H9 (cell line): ENCODE measurements at regions not wholly inside any gene's neighbourhood (a gene's known extent, or its start where the extent isn't known, plus 50 kb on each side); places are given as distances from the start of the nearest gene placed in this dataset.

Experiments
- DNase-seq: peaks from one replicate; pipeline ENCODE4 v3.0.0-alpha.2; 2017
- H2AFZ ChIP-seq: one replicate; pipeline ENCODE4 v1.6.1; 2013; ENCODE audit warnings: mild to moderate bottlenecking, low read length, control low read depth, moderate library complexity
- H2AK5ac ChIP-seq: 2 replicates; pipeline ENCODE4 v1.6.1; 2013; ENCODE audit warnings: low read length, control low read depth, mixed read lengths; ENCODE audit not compliant: insufficient read length
- H2BK120ac ChIP-seq: one replicate; pipeline ENCODE4 v1.6.1; 2013; ENCODE audit warnings: low read depth, mild to moderate bottlenecking, low read length, control low read depth, inconsistent platforms; ENCODE audit not compliant: poor library complexity, severe bottlenecking
- H2BK12ac ChIP-seq: 2 replicates; pipeline ENCODE4 v1.6.1; 2013; ENCODE audit warnings: low read length, control low read depth, mixed read lengths, low read depth; ENCODE audit not compliant: insufficient read length
- H2BK15ac ChIP-seq: 2 replicates; pipeline ENCODE4 v1.6.1; 2013; ENCODE audit warnings: low read depth, low read length, control low read depth
- H2BK20ac ChIP-seq: one replicate; pipeline ENCODE4 v1.6.1; 2013; ENCODE audit warnings: low read depth, mild to moderate bottlenecking, low read length, control low read depth, inconsistent platforms; ENCODE audit not compliant: poor library complexity, severe bottlenecking
- H2BK5ac ChIP-seq: 2 replicates; pipeline ENCODE4 v1.6.1; 2013; ENCODE audit warnings: low read length, control low read depth, mixed read lengths; ENCODE audit not compliant: insufficient read length
- H3K14ac ChIP-seq: 2 replicates; pipeline ENCODE4 v1.6.1; 2013; ENCODE audit warnings: low read length, control low read depth; ENCODE audit not compliant: insufficient read depth
- H3K18ac ChIP-seq: 2 replicates; pipeline ENCODE4 v1.6.1; 2013; ENCODE audit warnings: low read depth, mild to moderate bottlenecking, mixed read lengths, low read length, control low read depth; ENCODE audit not compliant: insufficient read length
- H3K23ac ChIP-seq: 2 replicates; pipeline ENCODE4 v1.6.1; 2013; ENCODE audit warnings: low read length, control low read depth, mixed read lengths, low read depth; ENCODE audit not compliant: insufficient read length
- H3K23me2 ChIP-seq: 2 replicates; pipeline ENCODE4 v1.6.1; 2013; ENCODE audit warnings: low read depth, mild to moderate bottlenecking, mixed read lengths, low read length, control low read depth; ENCODE audit not compliant: insufficient read length, poor library complexity, severe bottlenecking
- H3K27ac ChIP-seq: 2 replicates; pipeline ENCODE4 v1.5.1; 2013; ENCODE audit warnings: low read length, control low read depth, mixed read lengths, low read depth; ENCODE audit not compliant: insufficient read length
- H3K27me3 ChIP-seq: 2 replicates; pipeline ENCODE4 v1.6.1; 2013; ENCODE audit warnings: low read length, control low read depth, inconsistent platforms; ENCODE audit not compliant: insufficient read depth
- H3K4ac ChIP-seq: 2 replicates; pipeline ENCODE4 v1.6.1; 2013; ENCODE audit warnings: low read depth, mild to moderate bottlenecking, control low read depth, inconsistent platforms, low read length, moderate library complexity
- H3K4me1 ChIP-seq: 2 replicates; pipeline ENCODE4 v1.6.1; 2013; ENCODE audit warnings: low read length, control low read depth, inconsistent platforms; ENCODE audit not compliant: insufficient read depth
- H3K4me2 ChIP-seq: 2 replicates; pipeline ENCODE4 v1.6.1; 2013; ENCODE audit warnings: low read length, control low read depth, mixed read lengths; ENCODE audit not compliant: insufficient read length, insufficient read depth
- H3K56ac ChIP-seq: 2 replicates; pipeline ENCODE4 v1.6.1; 2013; ENCODE audit warnings: low read depth, mild to moderate bottlenecking, mixed read lengths, low read length, control low read depth; ENCODE audit not compliant: insufficient read length
- H3K79me1 ChIP-seq: 2 replicates; pipeline ENCODE4 v1.6.1; 2013; ENCODE audit warnings: low read depth, mild to moderate bottlenecking, moderate library complexity, low read length, control low read depth, inconsistent platforms; ENCODE audit not compliant: insufficient read depth, poor library complexity, severe bottlenecking
- H3K79me2 ChIP-seq: 2 replicates; pipeline ENCODE4 v1.6.1; 2013; ENCODE audit warnings: low read length, control low read depth, inconsistent platforms; ENCODE audit not compliant: insufficient read depth
- H3K9ac ChIP-seq: 2 replicates; pipeline ENCODE4 v1.6.1; 2013; ENCODE audit warnings: low read length, control low read depth, mixed read lengths; ENCODE audit not compliant: insufficient read length; ENCODE audit errors: extremely low read depth
- H3K9me3 ChIP-seq: one replicate; pipeline ENCODE4 v1.6.1; 2013; ENCODE audit warnings: low read depth, low read length, inconsistent platforms; ENCODE audit not compliant: control insufficient read depth
- H3T11ph ChIP-seq: one replicate; pipeline ENCODE4 v1.6.1; 2013; ENCODE audit warnings: mild to moderate bottlenecking, low read length, control low read depth, inconsistent platforms
- H4K20me1 ChIP-seq: one replicate; pipeline ENCODE4 v1.6.1; 2013; ENCODE audit not compliant: control insufficient read depth, insufficient read length, insufficient read depth
- H4K5ac ChIP-seq: 2 replicates; pipeline ENCODE4 v1.6.1; 2013; ENCODE audit warnings: low read depth, mild to moderate bottlenecking, mixed read lengths, low read length, control low read depth; ENCODE audit not compliant: insufficient read length
- H4K8ac ChIP-seq: replicated peaks from 2 replicates; pipeline ENCODE4 v1.6.1; 2013; ENCODE audit warnings: low read length, control low read depth, mixed read lengths, low read depth; ENCODE audit not compliant: insufficient read length
- H4K91ac ChIP-seq: 2 replicates; pipeline ENCODE4 v1.6.1; 2013; ENCODE audit warnings: low read depth, mild to moderate bottlenecking, moderate library complexity, mixed read lengths, low read length, control low read depth; ENCODE audit not compliant: insufficient read length
- H3K27ac Mint-ChIP-seq, 3 experiments: 2 replicates in 2 of 3; 3 replicates in 1 of 3; pipeline ENCODE4 v1.8.0; 2020 to 2021; ENCODE audit warnings: mixed read lengths in 3 of 3, mild to moderate bottlenecking in 1 of 3, moderate library complexity in 1 of 3
- H3K27me3 Mint-ChIP-seq: 2 replicates; pipeline ENCODE4 v1.8.0; 2021; ENCODE audit warnings: low read depth, mild to moderate bottlenecking, moderate library complexity, mixed read lengths
- H3K36me3 Mint-ChIP-seq, 3 experiments: 2 replicates in 2 of 3; 3 replicates in 1 of 3; pipeline ENCODE4 v1.8.0; 2020 to 2021; ENCODE audit warnings: low read depth in 3 of 3, mixed read lengths in 3 of 3; ENCODE audit not compliant: insufficient read depth in 1 of 3
- H3K4me1 Mint-ChIP-seq, 2 experiments: 2 replicates each; pipeline ENCODE4 v1.8.0; 2020; ENCODE audit warnings: mixed read lengths in 2 of 2
- H3K4me3 Mint-ChIP-seq, 2 experiments: 2 replicates in 1 of 2; 3 replicates in 1 of 2; pipeline ENCODE4 v1.8.0; 2020 to 2021; ENCODE audit warnings: mild to moderate bottlenecking in 2 of 2, mixed read lengths in 2 of 2, moderate library complexity in 1 of 2
- H3K9me3 Mint-ChIP-seq, 2 experiments: 2 replicates in 1 of 2; 3 replicates in 1 of 2; pipeline ENCODE4 v1.8.0; 2020; ENCODE audit warnings: mild to moderate bottlenecking in 2 of 2, mixed read lengths in 2 of 2, moderate library complexity in 1 of 2
- WGBS: extraction: QIAGEN DNeasy Blood & Tissue Kit; methylation state at CpG from one replicate; pipeline ENCODE4 v1.1.7; 2013; ENCODE audit warnings: missing lambda C conversion rate, low lambda C conversion rate, mixed read lengths; ENCODE audit not compliant: insufficient read length; ENCODE audit errors: extremely low coverage; 5-methylcytosine and 5-hydroxymethylcytosine counted together
- TF ChIP-seq, protein P1 (sequence below): fragments of 200-600 bp; sonication (generic); conservative IDR thresholded peaks from 3 replicates; pipeline ENCODE4 v1.8.0; 2021; ENCODE audit warnings: antibody characterized with exemption, mild to moderate bottlenecking

DNA sequence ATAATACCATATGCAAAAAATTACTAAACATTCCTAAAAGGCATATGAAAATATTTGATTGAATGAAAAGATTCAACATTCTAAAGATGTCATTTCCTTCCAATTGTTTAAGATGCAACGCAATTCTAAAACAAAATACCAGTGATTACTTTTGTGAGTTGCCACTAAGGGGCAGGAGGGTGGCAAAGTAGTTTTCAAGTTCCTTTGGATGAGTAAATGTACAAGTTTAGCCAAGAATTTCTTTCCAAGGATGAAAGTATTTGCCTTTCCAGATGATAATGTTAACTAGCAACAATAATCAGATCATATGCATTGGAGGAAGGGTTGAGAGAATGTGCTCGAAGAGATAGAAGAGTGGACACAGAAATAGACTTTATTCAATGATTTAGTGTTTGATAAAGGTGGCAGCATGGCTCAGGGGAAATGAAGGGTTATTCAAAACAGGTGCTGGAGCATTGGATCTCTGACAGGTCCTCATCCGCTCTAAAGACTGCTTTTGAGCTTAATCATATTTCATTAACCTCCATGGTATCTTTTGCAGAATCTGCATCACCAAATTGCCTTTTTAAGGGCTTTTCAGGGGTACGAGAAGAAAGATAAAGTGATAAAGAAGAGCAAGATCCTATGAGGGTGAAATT is 678.5 kb upstream of the TBX3 start:
- no CpG with 5 or more reads among the region's 4 CpGs for WGBS
- Histone ChIP-seq H3K79me2 (no peaks in the 10 kb centered on the region), H2BK120ac (no peak overlapping the region), H3K9me3 (no peaks in the 10 kb centered on the region), H2BK20ac (no peak overlapping the region), H3T11ph (no peak overlapping the region), H3K27me3 (no peaks in the 10 kb centered on the region), H3K56ac (no peak overlapping the region), H2AK5ac (no peak overlapping the region), H4K8ac (no peak overlapping the region), H2BK15ac (no peak overlapping the region), H3K9ac (no peak overlapping the region), H3K23ac (no peak overlapping the region), H4K20me1 (no peaks in the 10 kb centered on the region), H3K4ac (no peak overlapping the region), H3K4me1 (no peaks in the 10 kb centered on the region), H2BK5ac (no peak overlapping the region), H3K14ac (no peak overlapping the region), H4K5ac (no peak overlapping the region), H3K27ac (no peak overlapping the region), H3K79me1 (no peaks in the 10 kb centered on the region), H3K4me2 (no peak overlapping the region), H4K91ac (no peak overlapping the region), H2AFZ (no peak overlapping the region), H3K18ac (no peak overlapping the region), H2BK12ac (no peak overlapping the region), H3K23me2 (no peaks in the 10 kb centered on the region)
- no peak for DNase-seq
- H3K27me3 Mint-ChIP-seq, result no peaks in the 10 kb centered on the region; the same call in 1 of the 2 replicates
- H3K4me1 Mint-ChIP-seq, result peaks cover 2 to 4% of the 10 kb centered on the region in 2 experiments; a peak in 3 of 4 replicates
- H3K27ac Mint-ChIP-seq, result no peak overlapping the region
- H3K4me3 Mint-ChIP-seq, result no peak overlapping the region
- peaks cover 11 to 13% of the 10 kb centered on the region in 2 experiments for H3K9me3 Mint-ChIP-seq
- TF ChIP-seq, protein P1, sequence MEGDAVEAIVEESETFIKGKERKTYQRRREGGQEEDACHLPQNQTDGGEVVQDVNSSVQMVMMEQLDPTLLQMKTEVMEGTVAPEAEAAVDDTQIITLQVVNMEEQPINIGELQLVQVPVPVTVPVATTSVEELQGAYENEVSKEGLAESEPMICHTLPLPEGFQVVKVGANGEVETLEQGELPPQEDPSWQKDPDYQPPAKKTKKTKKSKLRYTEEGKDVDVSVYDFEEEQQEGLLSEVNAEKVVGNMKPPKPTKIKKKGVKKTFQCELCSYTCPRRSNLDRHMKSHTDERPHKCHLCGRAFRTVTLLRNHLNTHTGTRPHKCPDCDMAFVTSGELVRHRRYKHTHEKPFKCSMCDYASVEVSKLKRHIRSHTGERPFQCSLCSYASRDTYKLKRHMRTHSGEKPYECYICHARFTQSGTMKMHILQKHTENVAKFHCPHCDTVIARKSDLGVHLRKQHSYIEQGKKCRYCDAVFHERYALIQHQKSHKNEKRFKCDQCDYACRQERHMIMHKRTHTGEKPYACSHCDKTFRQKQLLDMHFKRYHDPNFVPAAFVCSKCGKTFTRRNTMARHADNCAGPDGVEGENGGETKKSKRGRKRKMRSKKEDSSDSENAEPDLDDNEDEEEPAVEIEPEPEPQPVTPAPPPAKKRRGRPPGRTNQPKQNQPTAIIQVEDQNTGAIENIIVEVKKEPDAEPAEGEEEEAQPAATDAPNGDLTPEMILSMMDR, result peak; percentile 27; the same call in 2 of the 3 replicates
- peaks cover 5 to 11% (median 6%) of the 10 kb centered on the region in 3 experiments; a peak in 3 of 7 replicates for H3K36me3 Mint-ChIP-seq
